ENCODE measurements at regions not wholly inside any gene's neighbourhood (a gene's known extent, or its start where the extent isn't known, plus 50 kb on each side); places are given as distances from the start of the nearest gene placed in this dataset.

- peak overlapping the region; percentile 95 for H2AFZ ChIP-seq
- H3K9me3 ChIP-seq (ENCODE audit: control insufficient read depth, low read length), result no peaks in the 10 kb centered on the region
- H3K4me1 ChIP-seq, result peaks cover 32% of the 10 kb centered on the region
- H3K27ac ChIP-seq, result peak overlapping the region; percentile 71
- peak overlapping the region; percentile 21 for H3K4me3 ChIP-seq (ENCODE audit: low read depth, low read length)
- no peaks in the 10 kb centered on the region for H3K79me2 ChIP-seq
- H3K36me3 ChIP-seq (ENCODE audit: control insufficient read depth, insufficient read depth, low read length), result no peaks in the 10 kb centered on the region
- TF ChIP-seq, protein P1, sequence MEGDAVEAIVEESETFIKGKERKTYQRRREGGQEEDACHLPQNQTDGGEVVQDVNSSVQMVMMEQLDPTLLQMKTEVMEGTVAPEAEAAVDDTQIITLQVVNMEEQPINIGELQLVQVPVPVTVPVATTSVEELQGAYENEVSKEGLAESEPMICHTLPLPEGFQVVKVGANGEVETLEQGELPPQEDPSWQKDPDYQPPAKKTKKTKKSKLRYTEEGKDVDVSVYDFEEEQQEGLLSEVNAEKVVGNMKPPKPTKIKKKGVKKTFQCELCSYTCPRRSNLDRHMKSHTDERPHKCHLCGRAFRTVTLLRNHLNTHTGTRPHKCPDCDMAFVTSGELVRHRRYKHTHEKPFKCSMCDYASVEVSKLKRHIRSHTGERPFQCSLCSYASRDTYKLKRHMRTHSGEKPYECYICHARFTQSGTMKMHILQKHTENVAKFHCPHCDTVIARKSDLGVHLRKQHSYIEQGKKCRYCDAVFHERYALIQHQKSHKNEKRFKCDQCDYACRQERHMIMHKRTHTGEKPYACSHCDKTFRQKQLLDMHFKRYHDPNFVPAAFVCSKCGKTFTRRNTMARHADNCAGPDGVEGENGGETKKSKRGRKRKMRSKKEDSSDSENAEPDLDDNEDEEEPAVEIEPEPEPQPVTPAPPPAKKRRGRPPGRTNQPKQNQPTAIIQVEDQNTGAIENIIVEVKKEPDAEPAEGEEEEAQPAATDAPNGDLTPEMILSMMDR (IDR thresholded peaks at IDR 0.05), result no peak
- peak overlapping the region; percentile 33 for H3K4me2 ChIP-seq (ENCODE audit: low read length)
- no peak overlapping the region for H3K9ac ChIP-seq
- H3K27me3 ChIP-seq (ENCODE audit: control insufficient read depth, insufficient read depth, low read length), result no peaks in the 10 kb centered on the region
These were observed 58.9 kb downstream of the DHRS2 start for GRCh38 chr14:23694949-23695663.

DNA sequence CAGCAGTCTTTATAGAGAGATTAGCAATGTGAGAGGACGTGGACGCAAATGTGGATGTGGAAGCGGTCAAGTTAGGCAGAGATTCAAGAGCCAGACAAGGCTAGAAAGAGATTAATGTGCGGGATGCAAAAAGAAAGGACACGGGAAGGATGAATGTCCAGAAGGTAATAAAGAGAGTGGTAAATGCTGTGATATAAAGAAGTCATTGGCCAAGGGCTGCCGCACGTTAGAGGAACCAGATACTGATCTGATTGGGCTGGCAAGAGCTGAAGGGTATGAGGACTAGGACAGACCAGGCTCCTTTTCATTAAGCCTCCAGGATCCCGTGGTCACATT lies 59.5 kb downstream of the DHRS2 start:
- H3K79me2 ChIP-seq, result no peaks in the 10 kb centered on the region
- no peaks in the 10 kb centered on the region for H3K9me3 ChIP-seq (ENCODE audit: control insufficient read depth, low read length)
- H3K27ac ChIP-seq, result peak overlapping the region; percentile 71
- no peaks in the 10 kb centered on the region for H3K27me3 ChIP-seq (ENCODE audit: control insufficient read depth, insufficient read depth, low read length)
- peak overlapping the region; percentile 33 for H3K4me2 ChIP-seq (ENCODE audit: low read length)
- H3K4me3 ChIP-seq (ENCODE audit: low read depth, low read length), result no peak overlapping the region
- peaks cover 32% of the 10 kb centered on the region for H3K4me1 ChIP-seq
- H3K36me3 ChIP-seq (ENCODE audit: control insufficient read depth, insufficient read depth, low read length), result no peaks in the 10 kb centered on the region
- H2AFZ ChIP-seq, result peak overlapping the region; percentile 95
- no peak overlapping the region for H3K9ac ChIP-seq
- TF ChIP-seq, protein P1 (IDR thresholded peaks at IDR 0.05), result no peak

DNA sequence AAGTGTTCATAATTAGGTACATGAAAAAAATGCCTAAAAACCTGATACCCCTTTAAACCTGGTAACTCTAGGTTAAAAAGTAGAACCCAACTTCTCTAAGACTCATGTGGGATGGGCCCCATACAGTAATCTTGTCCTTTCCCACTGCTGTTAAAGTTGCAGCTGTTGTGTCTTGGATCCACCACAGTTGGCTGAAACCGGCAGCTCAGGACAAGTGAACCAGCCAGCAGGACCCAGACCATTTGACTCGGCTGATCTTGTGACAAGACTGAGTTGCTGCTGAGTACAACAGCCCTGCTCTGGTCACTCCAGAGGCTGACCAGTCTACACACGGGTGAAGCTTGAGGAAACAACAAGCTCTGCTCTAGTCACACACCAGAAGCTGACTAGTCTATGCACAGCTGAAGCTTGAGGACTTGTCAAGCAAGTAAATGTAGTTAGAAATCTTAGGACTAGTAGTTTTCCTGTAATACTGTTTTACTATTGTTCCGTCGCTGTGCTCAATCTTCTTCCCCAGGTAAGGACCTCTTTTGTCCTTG lies 60.6 kb downstream of the DHRS2 start:
- TF ChIP-seq, protein P1 (IDR thresholded peaks at IDR 0.05), result no peak
- no peak overlapping the region for H3K4me3 ChIP-seq (ENCODE audit: low read depth, low read length)
- no peaks in the 10 kb centered on the region for H3K27me3 ChIP-seq (ENCODE audit: control insufficient read depth, insufficient read depth, low read length)
- no peak overlapping the region for H3K9ac ChIP-seq
- H3K27ac ChIP-seq, result no peak overlapping the region
- peaks cover 32% of the 10 kb centered on the region for H3K4me1 ChIP-seq
- H3K79me2 ChIP-seq, result no peaks in the 10 kb centered on the region
- no peak overlapping the region for H3K4me2 ChIP-seq (ENCODE audit: low read length)
- H3K9me3 ChIP-seq (ENCODE audit: control insufficient read depth, low read length), result no peaks in the 10 kb centered on the region
- H3K36me3 ChIP-seq (ENCODE audit: control insufficient read depth, insufficient read depth, low read length), result no peaks in the 10 kb centered on the region
- peak overlapping the region; percentile 70 for H2AFZ ChIP-seq

GRCh38 chr14:23697680-23698079 lies 61.5 kb downstream of the DHRS2 start:
- no peaks in the 10 kb centered on the region for H3K27me3 ChIP-seq (ENCODE audit: control insufficient read depth, insufficient read depth, low read length)
- H3K9me3 ChIP-seq (ENCODE audit: control insufficient read depth, low read length), result no peaks in the 10 kb centered on the region
- H2AFZ ChIP-seq, result no peak overlapping the region
- peaks cover 32% of the 10 kb centered on the region for H3K4me1 ChIP-seq
- TF ChIP-seq, protein P1 (IDR thresholded peaks at IDR 0.05), result no peak
- H3K9ac ChIP-seq, result no peak overlapping the region
- no peak overlapping the region for H3K27ac ChIP-seq
- no peaks in the 10 kb centered on the region for H3K79me2 ChIP-seq
- no peak overlapping the region for H3K4me3 ChIP-seq (ENCODE audit: low read depth, low read length)
- no peak overlapping the region for H3K4me2 ChIP-seq (ENCODE audit: low read length)
- H3K36me3 ChIP-seq (ENCODE audit: control insufficient read depth, insufficient read depth, low read length), result no peaks in the 10 kb centered on the region
